ENCODE measurements at regions not wholly inside any gene's neighbourhood (a gene's known extent, or its start where the extent isn't known, plus 50 kb on each side); places are given as distances from the start of the nearest gene placed in this dataset.

- TF ChIP-seq CTCF (IDR thresholded peaks at IDR 0.05) (no peak), POLR2A (IDR thresholded peaks at IDR 0.05) (no peak)
These were observed 614.6 kb upstream of the MGMT start for GRCh38 chr10:128852449-128852848.

Data from ovary (tissue), 3 donors.